ENCODE measurements at regions not wholly inside any gene's neighbourhood (a gene's known extent, or its start where the extent isn't known, plus 50 kb on each side); places are given as distances from the start of the nearest gene placed in this dataset.

- no peak for TF ChIP-seq ZNF277 (CRISPR knock-in tag; IDR thresholded peaks at IDR 0.05; ENCODE audit: borderline replicate concordance)
- TF ChIP-seq HNRNPL (IDR thresholded peaks at IDR 0.05; ENCODE audit: low read depth, low read length), result no peak
- no peak for TF ChIP-seq SMC3 (conservative IDR thresholded peaks at IDR 0.05; ENCODE audit: insufficient read depth, low read depth, low read length)
- no peak for TF ChIP-seq L3MBTL2 (IDR thresholded peaks at IDR 0.05)
- no peak for TF ChIP-seq TRIM25 (IDR thresholded peaks at IDR 0.05; ENCODE audit: borderline replicate concordance)
- TF ChIP-seq DNMT1 (IDR thresholded peaks at IDR 0.05), result no peak
- no peak for TF ChIP-seq CTCF (IDR thresholded peaks at IDR 0.05 in 2 of 3, conservative IDR thresholded peaks at IDR 0.05 in 1 of 3; ENCODE audit: insufficient read depth in 2 of 3, low read depth in 1 of 3, low read length in 3 of 3)
- TF ChIP-seq DPF2 (IDR thresholded peaks at IDR 0.05), result 0 out of 2 replicates have a peak, but pooled peaks have one; percentile 19
- TF ChIP-seq ZNF644 (tag; IDR thresholded peaks at IDR 0.05; ENCODE audit: low read depth), result no peak
- no peak for TF ChIP-seq FOXK1 (CRISPR knock-in tag; IDR thresholded peaks at IDR 0.05; ENCODE audit: borderline replicate concordance)
- TF ChIP-seq NR2C2 (CRISPR knock-in tag; IDR thresholded peaks at IDR 0.05), result no peak
- peak; percentile 32; the same call in 1 of the 2 replicates for TF ChIP-seq NR2C2 (tag; IDR thresholded peaks at IDR 0.05)
- TF ChIP-seq FOXK2 (conservative IDR thresholded peaks at IDR 0.05 in 1 of 2, IDR thresholded peaks at IDR 0.05 in 1 of 2; ENCODE audit: low read depth in 2 of 2), result peak in 1 of 2 experiments; percentile 30; a peak in 1 of 4 replicates
Observed at GRCh38 chr17:77839698-77840512, 118.6 kb upstream of the TNRC6C start (continued).
